ENCODE measurements at regions not wholly inside any gene's neighbourhood (a gene's known extent, or its start where the extent isn't known, plus 50 kb on each side); places are given as distances from the start of the nearest gene placed in this dataset.

GRCh38 chr1:221839782-221840395, 98.0 kb upstream of the DUSP10 start:
- H3K9ac ChIP-seq (ENCODE audit: low read depth, low read length): no peak overlapping the region
- H3K9me3 ChIP-seq (ENCODE audit: insufficient read depth, low read depth, low read length): no peaks in the 10 kb centered on the region
- no peak overlapping the region for H3K4me3 ChIP-seq (ENCODE audit: low read length)
- no peaks in the 10 kb centered on the region for H3K4me1 ChIP-seq (ENCODE audit: insufficient read depth, low read length)
- no peak overlapping the region for H3K27ac ChIP-seq (ENCODE audit: low read length)
- H3K36me3 ChIP-seq (ENCODE audit: insufficient read depth, low read depth, low read length): no peaks in the 10 kb centered on the region
- no peaks in the 10 kb centered on the region for H3K27me3 ChIP-seq (ENCODE audit: insufficient read depth, low read length)

DNA sequence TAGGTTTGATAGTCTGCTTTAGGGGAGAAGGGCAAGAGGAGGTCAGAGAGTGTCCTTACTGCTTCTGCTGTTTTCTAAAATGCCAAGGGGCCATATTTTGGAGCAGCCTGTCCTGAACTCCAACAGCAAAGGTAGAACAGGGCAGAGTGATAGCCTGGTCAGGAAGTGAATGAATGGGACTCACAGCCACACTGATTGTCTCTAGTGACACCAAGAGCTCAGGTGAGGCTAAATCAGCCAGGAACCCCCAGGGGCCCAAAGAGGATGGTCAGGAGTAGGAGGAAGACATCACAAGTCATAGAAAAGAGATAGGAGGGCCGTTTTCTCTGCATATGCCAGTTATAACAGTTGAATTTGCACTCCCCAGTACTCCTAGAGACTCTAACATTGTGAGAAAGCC, 97.4 kb upstream of the DUSP10 start:
- Histone ChIP-seq H3K27ac (ENCODE audit: low read length) (no peak overlapping the region), H3K4me3 (ENCODE audit: low read length) (no peak overlapping the region), H3K9ac (ENCODE audit: low read depth, low read length) (no peak overlapping the region), H3K27me3 (ENCODE audit: insufficient read depth, low read length) (no peaks in the 10 kb centered on the region), H3K4me1 (ENCODE audit: insufficient read depth, low read length) (no peaks in the 10 kb centered on the region), H3K36me3 (ENCODE audit: insufficient read depth, low read depth, low read length) (no peaks in the 10 kb centered on the region), H3K9me3 (ENCODE audit: insufficient read depth, low read depth, low read length) (no peaks in the 10 kb centered on the region)

DNA sequence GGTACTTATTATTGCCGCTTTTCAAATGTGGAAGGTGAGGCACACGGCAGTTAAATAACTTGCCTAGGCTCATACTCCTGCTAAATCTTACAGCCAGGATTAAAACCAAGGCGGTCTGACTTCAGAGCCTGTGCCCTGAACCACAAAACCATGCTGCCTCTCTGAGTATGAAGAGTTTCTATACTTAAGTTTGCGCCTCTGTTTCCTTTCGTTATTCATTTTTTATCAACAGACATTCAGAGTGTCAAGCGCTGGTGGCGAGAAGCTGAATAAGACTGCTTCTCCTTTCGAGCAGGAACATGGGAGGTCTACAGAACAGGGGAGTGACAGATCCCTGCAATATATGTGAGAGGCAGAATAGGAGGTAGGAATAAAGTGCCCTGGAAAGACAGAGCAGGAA, 96.0 kb upstream of the DUSP10 start:
- H3K9ac ChIP-seq (ENCODE audit: low read depth, low read length): no peak overlapping the region
- no peak overlapping the region for H3K4me3 ChIP-seq (ENCODE audit: low read length)
- no peak overlapping the region for H3K27ac ChIP-seq (ENCODE audit: low read length)
- H3K27me3 ChIP-seq (ENCODE audit: insufficient read depth, low read length): no peaks in the 10 kb centered on the region
- H3K36me3 ChIP-seq (ENCODE audit: insufficient read depth, low read depth, low read length): no peaks in the 10 kb centered on the region
- no peaks in the 10 kb centered on the region for H3K4me1 ChIP-seq (ENCODE audit: insufficient read depth, low read length)
- H3K9me3 ChIP-seq (ENCODE audit: insufficient read depth, low read depth, low read length): no peaks in the 10 kb centered on the region

DNA sequence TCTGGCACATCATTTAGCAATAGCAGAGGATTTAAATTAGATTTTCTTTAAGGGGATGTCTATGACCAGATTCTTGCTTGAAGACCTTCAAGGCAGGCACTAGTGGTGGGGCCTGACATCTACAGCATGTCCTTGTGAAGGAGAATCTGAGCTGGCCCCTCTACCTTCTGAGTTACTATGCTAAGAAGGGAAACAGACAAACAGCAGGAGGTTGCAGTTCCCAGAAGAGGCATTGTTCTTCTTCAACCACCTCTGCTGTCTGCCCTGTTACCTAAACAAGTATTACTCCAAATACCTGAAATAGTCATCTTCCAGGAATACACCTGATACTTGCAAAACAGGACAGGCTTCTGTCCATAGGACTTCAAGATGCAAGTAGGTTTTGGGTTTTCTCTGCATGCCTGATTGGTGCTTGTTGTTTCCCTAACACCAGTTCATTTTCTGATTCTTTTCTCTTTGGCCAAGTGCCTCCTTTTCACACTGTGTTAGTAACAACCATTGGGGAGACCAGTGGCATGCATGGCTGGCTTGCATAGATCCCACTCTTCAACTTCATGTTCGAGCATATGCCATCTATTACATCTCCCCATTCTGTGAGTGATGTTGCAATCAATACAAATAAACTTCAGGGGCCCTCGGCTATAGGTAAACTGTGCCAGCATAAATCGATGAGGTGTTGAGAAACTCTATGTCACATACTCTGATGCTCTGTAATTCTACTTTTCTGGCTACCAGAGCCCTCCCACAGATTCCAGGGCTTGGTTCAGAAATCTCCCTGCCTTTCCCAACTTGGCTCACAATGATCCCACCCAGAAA, 93.0 kb upstream of the DUSP10 start:
- Histone ChIP-seq H3K27ac (ENCODE audit: low read length) (no peak overlapping the region), H3K27me3 (ENCODE audit: insufficient read depth, low read length) (no peaks in the 10 kb centered on the region), H3K36me3 (ENCODE audit: insufficient read depth, low read depth, low read length) (no peaks in the 10 kb centered on the region), H3K9me3 (ENCODE audit: insufficient read depth, low read depth, low read length) (no peaks in the 10 kb centered on the region), H3K9ac (ENCODE audit: low read depth, low read length) (no peak overlapping the region), H3K4me3 (ENCODE audit: low read length) (no peak overlapping the region), H3K4me1 (ENCODE audit: insufficient read depth, low read length) (no peaks in the 10 kb centered on the region)

- H3K9ac ChIP-seq (ENCODE audit: low read depth, low read length): no peak overlapping the region
- H3K27me3 ChIP-seq (ENCODE audit: insufficient read depth, low read length): no peaks in the 10 kb centered on the region
- H3K27ac ChIP-seq (ENCODE audit: low read length): no peak overlapping the region
- H3K4me1 ChIP-seq (ENCODE audit: insufficient read depth, low read length): peaks cover 13% of the 10 kb centered on the region
- no peaks in the 10 kb centered on the region for H3K36me3 ChIP-seq (ENCODE audit: insufficient read depth, low read depth, low read length)
- no peak overlapping the region for H3K4me3 ChIP-seq (ENCODE audit: low read length)
- H3K9me3 ChIP-seq (ENCODE audit: insufficient read depth, low read depth, low read length): no peaks in the 10 kb centered on the region
These were observed 90.7 kb upstream of the DUSP10 start for GRCh38 chr1:221832617-221833016.

DNA sequence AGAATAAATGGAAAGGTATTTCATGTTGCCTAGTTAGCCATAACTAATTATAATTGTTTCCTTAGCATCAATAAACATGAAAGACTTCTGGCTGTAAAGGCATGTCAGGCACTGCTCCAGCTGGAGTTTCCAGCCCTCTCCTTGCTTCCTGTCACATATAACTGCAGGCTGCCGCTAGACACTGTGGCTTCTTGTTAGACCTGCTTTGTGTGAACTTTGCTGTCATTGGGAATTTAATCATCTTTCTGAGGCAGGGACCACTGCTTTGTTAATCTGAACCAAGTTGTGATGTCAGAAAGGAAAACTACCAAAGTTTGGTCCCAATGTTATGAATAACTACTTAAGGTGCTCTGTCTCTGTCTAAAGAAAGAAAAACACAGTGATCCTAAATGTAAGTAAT, 90.3 kb upstream of the DUSP10 start:
- no peaks in the 10 kb centered on the region for H3K36me3 ChIP-seq (ENCODE audit: insufficient read depth, low read depth, low read length)
- peaks cover 13% of the 10 kb centered on the region for H3K4me1 ChIP-seq (ENCODE audit: insufficient read depth, low read length)
- no peak overlapping the region for H3K27ac ChIP-seq (ENCODE audit: low read length)
- no peaks in the 10 kb centered on the region for H3K9me3 ChIP-seq (ENCODE audit: insufficient read depth, low read depth, low read length)
- no peaks in the 10 kb centered on the region for H3K27me3 ChIP-seq (ENCODE audit: insufficient read depth, low read length)
- no peak overlapping the region for H3K4me3 ChIP-seq (ENCODE audit: low read length)
- no peak overlapping the region for H3K9ac ChIP-seq (ENCODE audit: low read depth, low read length)

GRCh38 chr1:221829327-221830015, 87.6 kb upstream of the DUSP10 start:
- Histone ChIP-seq H3K36me3 (ENCODE audit: insufficient read depth, low read depth, low read length) (no peaks in the 10 kb centered on the region), H3K4me1 (ENCODE audit: insufficient read depth, low read length) (peaks cover 13% of the 10 kb centered on the region), H3K9ac (ENCODE audit: low read depth, low read length) (no peak overlapping the region), H3K4me3 (ENCODE audit: low read length) (no peak overlapping the region), H3K27ac (ENCODE audit: low read length) (no peak overlapping the region), H3K9me3 (ENCODE audit: insufficient read depth, low read depth, low read length) (no peaks in the 10 kb centered on the region), H3K27me3 (ENCODE audit: insufficient read depth, low read length) (no peaks in the 10 kb centered on the region)

DNA sequence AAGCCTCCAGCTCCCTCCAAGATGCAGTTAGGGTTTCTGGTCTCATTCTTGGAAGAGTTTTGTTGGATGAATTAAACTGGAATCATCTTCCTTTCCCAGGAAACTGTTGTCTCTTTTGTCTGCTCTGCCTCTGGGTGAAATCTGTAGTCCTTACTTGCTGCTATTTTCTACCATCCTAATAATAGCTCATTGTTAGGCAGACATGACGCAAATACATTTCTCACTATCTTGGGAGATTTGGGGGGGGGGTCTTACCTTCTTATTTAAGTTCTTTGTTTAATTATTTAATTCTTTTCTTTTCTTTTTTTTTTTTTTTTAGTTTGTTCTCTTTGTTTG, 85.4 kb upstream of the DUSP10 start:
- H3K9ac ChIP-seq (ENCODE audit: low read depth, low read length): no peak overlapping the region
- H3K36me3 ChIP-seq (ENCODE audit: insufficient read depth, low read depth, low read length): no peaks in the 10 kb centered on the region
- H3K27me3 ChIP-seq (ENCODE audit: insufficient read depth, low read length): no peaks in the 10 kb centered on the region
- H3K4me3 ChIP-seq (ENCODE audit: low read length): no peak overlapping the region
- no peaks in the 10 kb centered on the region for H3K9me3 ChIP-seq (ENCODE audit: insufficient read depth, low read depth, low read length)
- no peak overlapping the region for H3K27ac ChIP-seq (ENCODE audit: low read length)
- H3K4me1 ChIP-seq (ENCODE audit: insufficient read depth, low read length): peaks cover 13% of the 10 kb centered on the region

- Histone ChIP-seq H3K4me3 (ENCODE audit: low read length) (no peak overlapping the region), H3K27ac (ENCODE audit: low read length) (no peak overlapping the region), H3K4me1 (ENCODE audit: insufficient read depth, low read length) (peaks cover 13% of the 10 kb centered on the region), H3K27me3 (ENCODE audit: insufficient read depth, low read length) (no peaks in the 10 kb centered on the region), H3K9me3 (ENCODE audit: insufficient read depth, low read depth, low read length) (no peaks in the 10 kb centered on the region), H3K36me3 (ENCODE audit: insufficient read depth, low read depth, low read length) (no peaks in the 10 kb centered on the region), H3K9ac (ENCODE audit: low read depth, low read length) (no peak overlapping the region)
These were observed 83.0 kb upstream of the DUSP10 start for GRCh38 chr1:221824909-221825308.

DNA sequence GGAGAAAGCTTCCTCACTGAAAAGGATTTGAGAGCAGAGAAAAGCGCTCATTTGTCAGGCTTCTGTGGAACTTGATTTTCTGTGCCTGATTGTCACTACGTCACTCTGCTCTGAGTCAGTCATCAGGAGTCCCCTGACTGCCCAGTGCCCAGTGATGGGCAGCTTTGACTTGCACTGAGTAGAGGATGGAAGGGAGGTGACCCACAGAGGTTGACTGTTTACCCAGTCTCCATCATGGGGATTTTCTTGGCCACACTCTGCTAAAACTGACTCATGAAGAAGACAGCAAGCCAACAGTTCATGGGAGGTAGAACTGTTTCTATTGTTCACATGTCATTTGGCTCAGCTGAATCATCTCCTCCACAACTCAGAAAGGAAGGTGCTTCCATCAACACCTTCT, 82.1 kb upstream of the DUSP10 start:
- Histone ChIP-seq H3K4me3 (ENCODE audit: low read length) (no peak overlapping the region), H3K27ac (ENCODE audit: low read length) (no peak overlapping the region), H3K36me3 (ENCODE audit: insufficient read depth, low read depth, low read length) (no peaks in the 10 kb centered on the region), H3K9me3 (ENCODE audit: insufficient read depth, low read depth, low read length) (no peaks in the 10 kb centered on the region), H3K4me1 (ENCODE audit: insufficient read depth, low read length) (peaks cover 13% of the 10 kb centered on the region), H3K9ac (ENCODE audit: low read depth, low read length) (no peak overlapping the region), H3K27me3 (ENCODE audit: insufficient read depth, low read length) (no peaks in the 10 kb centered on the region)

- H3K4me3 ChIP-seq (ENCODE audit: low read length): no peak overlapping the region
- no peak overlapping the region for H3K27ac ChIP-seq (ENCODE audit: low read length)
These were observed 81.7 kb upstream of the DUSP10 start for GRCh38 chr1:221823561-221823960.

DNA sequence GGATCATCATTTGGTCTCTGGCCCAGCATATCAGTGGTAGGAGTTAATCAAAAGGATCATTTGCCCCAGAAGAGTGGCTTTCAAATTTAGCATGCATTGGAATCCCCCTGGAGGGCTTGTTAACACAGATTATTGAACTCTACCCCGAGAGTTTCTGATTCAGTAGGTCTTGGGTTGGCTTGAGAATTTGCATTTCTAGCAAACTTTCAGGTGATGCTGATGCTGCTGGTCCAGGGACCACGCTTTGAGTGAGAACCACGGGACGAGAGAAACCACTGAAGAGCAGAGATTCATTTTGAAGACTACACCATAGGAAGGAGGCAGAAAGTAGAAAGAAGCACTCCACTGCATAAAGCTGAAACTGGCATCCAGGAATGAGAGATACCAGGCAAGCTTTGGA, 81.3 kb upstream of the DUSP10 start:
- H3K9me3 ChIP-seq (ENCODE audit: insufficient read depth, low read depth, low read length): no peaks in the 10 kb centered on the region
- H3K27me3 ChIP-seq (ENCODE audit: insufficient read depth, low read length): no peaks in the 10 kb centered on the region
- H3K9ac ChIP-seq (ENCODE audit: low read depth, low read length): no peak overlapping the region
- peaks cover 5% of the 10 kb centered on the region for H3K4me1 ChIP-seq (ENCODE audit: insufficient read depth, low read length)
- no peak overlapping the region for H3K4me3 ChIP-seq (ENCODE audit: low read length)
- H3K27ac ChIP-seq (ENCODE audit: low read length): no peak overlapping the region
- H3K36me3 ChIP-seq (ENCODE audit: insufficient read depth, low read depth, low read length): no peaks in the 10 kb centered on the region

More at GRCh38 chr1:221823561-221823960, 81.7 kb upstream of the DUSP10 start:
- H3K36me3 ChIP-seq (ENCODE audit: insufficient read depth, low read depth, low read length): no peaks in the 10 kb centered on the region
- H3K4me1 ChIP-seq (ENCODE audit: insufficient read depth, low read length): peaks cover 9% of the 10 kb centered on the region
- no peak overlapping the region for H3K9ac ChIP-seq (ENCODE audit: low read depth, low read length)
- H3K27me3 ChIP-seq (ENCODE audit: insufficient read depth, low read length): no peaks in the 10 kb centered on the region
- H3K9me3 ChIP-seq (ENCODE audit: insufficient read depth, low read depth, low read length): no peaks in the 10 kb centered on the region

All from iPS-20b (cell line).